ENCODE measurements at regions not wholly inside any gene's neighbourhood (a gene's known extent, or its start where the extent isn't known, plus 50 kb on each side); places are given as distances from the start of the nearest gene placed in this dataset.
"Not testable (repeated sequence)": the region's sequence is repeated elsewhere in the genome, so short reads cannot be mapped to it uniquely, and the experiment has no call there.

GRCh38 chr14:106790189-106791036 is 1264.0 kb downstream of the TMEM121 start:
- Histone ChIP-seq H4K20me1 (ENCODE audit: insufficient read depth) (no peaks in the 10 kb centered on the region), H3K9me3 (ENCODE audit: low read depth) (no peaks in the 10 kb centered on the region), H3K4me3 (no peak overlapping the region), H3K4me2 (ENCODE audit: unreplicated experiment) (no peak overlapping the region), H3K27me3 (replicated peaks; ENCODE audit: insufficient read depth) (no peaks in the 10 kb centered on the region), H3K4me1 (ENCODE audit: insufficient read depth) (no peaks in the 10 kb centered on the region), H3K36me3 (ENCODE audit: low read depth) (no peaks in the 10 kb centered on the region), H3K79me2 (ENCODE audit: insufficient read depth) (no peaks in the 10 kb centered on the region), H3F3A (ENCODE audit: insufficient read depth) (no peaks in the 10 kb centered on the region), H3K9ac (no peak overlapping the region), H2AFZ (no peak overlapping the region), H3K9me2 (ENCODE audit: insufficient read depth) (no peaks in the 10 kb centered on the region), H3K27ac (no peak overlapping the region)
- in situ Hi-C loops (cut with MboI), result no loop called here
- no peak for TF ChIP-seq EZH2phosphoT487 (IDR thresholded peaks at IDR 0.05; ENCODE audit: insufficient read depth, low read depth)
- TF ChIP-seq EZH2 (IDR thresholded peaks at IDR 0.05; ENCODE audit: insufficient read depth, poor library complexity, severe bottlenecking), result no peak
- 22 to 25% methylated on average over 17 of the region's 17 CpGs for WGBS, 2 experiments (ENCODE audit: low coverage in 1 of 2, low lambda C conversion rate in 2 of 2, missing lambda C conversion rate in 2 of 2)
- DNase-seq, result peak; percentile 6

GRCh38 chr14:106792543-106792942 is 1266.2 kb downstream of the TMEM121 start:
- H3K79me2 ChIP-seq (ENCODE audit: insufficient read depth), result no peaks in the 10 kb centered on the region
- no peaks in the 10 kb centered on the region for H3K4me1 ChIP-seq (ENCODE audit: insufficient read depth)
- no peaks in the 10 kb centered on the region for H3K9me3 ChIP-seq (ENCODE audit: low read depth)
- WGBS, 2 experiments (ENCODE audit: low coverage in 1 of 2, low lambda C conversion rate in 2 of 2, missing lambda C conversion rate in 2 of 2), result 12 to 19% methylated on average over 5 of the region's 5 CpGs
- TF ChIP-seq EZH2phosphoT487 (IDR thresholded peaks at IDR 0.05; ENCODE audit: insufficient read depth, low read depth) (no peak), EZH2 (IDR thresholded peaks at IDR 0.05; ENCODE audit: insufficient read depth, poor library complexity, severe bottlenecking) (no peak)
- no peak overlapping the region for H3K4me3 ChIP-seq
- no peaks in the 10 kb centered on the region for H3F3A ChIP-seq (ENCODE audit: insufficient read depth)
- in situ Hi-C loops (cut with MboI), result no loop called here
- no peak for DNase-seq
- H3K36me3 ChIP-seq (ENCODE audit: low read depth), result no peaks in the 10 kb centered on the region
- no peak overlapping the region for H3K9ac ChIP-seq
- H2AFZ ChIP-seq, result no peak overlapping the region
- H3K9me2 ChIP-seq (ENCODE audit: insufficient read depth), result no peaks in the 10 kb centered on the region
- H3K27me3 ChIP-seq (replicated peaks; ENCODE audit: insufficient read depth), result no peaks in the 10 kb centered on the region
- H4K20me1 ChIP-seq (ENCODE audit: insufficient read depth), result no peaks in the 10 kb centered on the region
- H3K27ac ChIP-seq, result no peak overlapping the region
- no peak overlapping the region for H3K4me2 ChIP-seq (ENCODE audit: unreplicated experiment)

GRCh38 chr14:106798166-106798565 is 1271.8 kb downstream of the TMEM121 start:
- H3K27ac ChIP-seq; H3K36me3 ChIP-seq (ENCODE audit: low read depth); H3K4me3 ChIP-seq; H2AFZ ChIP-seq; H3F3A ChIP-seq (ENCODE audit: insufficient read depth); DNase-seq; H3K27me3 ChIP-seq (replicated peaks; ENCODE audit: insufficient read depth); H3K9ac ChIP-seq; H3K4me1 ChIP-seq (ENCODE audit: insufficient read depth); H4K20me1 ChIP-seq (ENCODE audit: insufficient read depth); H3K9me2 ChIP-seq (ENCODE audit: insufficient read depth); H3K79me2 ChIP-seq (ENCODE audit: insufficient read depth); H3K4me2 ChIP-seq (ENCODE audit: unreplicated experiment); in situ Hi-C loops (cut with MboI); H3K9me3 ChIP-seq (ENCODE audit: low read depth): not testable (repeated sequence)
- 8 to 9% methylated on average over 4 of the region's 4 CpGs for WGBS, 2 experiments (ENCODE audit: low coverage in 1 of 2, low lambda C conversion rate in 2 of 2, missing lambda C conversion rate in 2 of 2)

- in situ Hi-C loops (cut with MboI), result no loop called here
- Histone ChIP-seq H3K27me3 (replicated peaks; ENCODE audit: insufficient read depth) (no peaks in the 10 kb centered on the region), H3K9me3 (ENCODE audit: low read depth) (no peaks in the 10 kb centered on the region), H3K27ac (no peak overlapping the region), H3K9me2 (ENCODE audit: insufficient read depth) (no peaks in the 10 kb centered on the region), H3K36me3 (ENCODE audit: low read depth) (no peaks in the 10 kb centered on the region), H2AFZ (no peak overlapping the region), H3F3A (ENCODE audit: insufficient read depth) (no peaks in the 10 kb centered on the region), H3K4me2 (ENCODE audit: unreplicated experiment) (no peak overlapping the region), H4K20me1 (ENCODE audit: insufficient read depth) (no peaks in the 10 kb centered on the region), H3K4me3 (no peak overlapping the region), H3K79me2 (ENCODE audit: insufficient read depth) (no peaks in the 10 kb centered on the region), H3K9ac (no peak overlapping the region), H3K4me1 (ENCODE audit: insufficient read depth) (no peaks in the 10 kb centered on the region)
- TF ChIP-seq EZH2 (IDR thresholded peaks at IDR 0.05; ENCODE audit: insufficient read depth, poor library complexity, severe bottlenecking), result no peak
- no peak for TF ChIP-seq EZH2phosphoT487 (IDR thresholded peaks at IDR 0.05; ENCODE audit: insufficient read depth, low read depth)
- 33 to 38% methylated on average over 25 to 26 of the region's 26 CpGs for WGBS, 2 experiments (ENCODE audit: low coverage in 1 of 2, low lambda C conversion rate in 2 of 2, missing lambda C conversion rate in 2 of 2)
- DNase-seq, result no peak
Measured at GRCh38 chr14:106802413-106803364, 1276.3 kb downstream of the TMEM121 start.
